GM12878 (cell line): ENCODE measurements at regions not wholly inside any gene's neighbourhood (a gene's known extent, or its start where the extent isn't known, plus 50 kb on each side); places are given as distances from the start of the nearest gene placed in this dataset.

Experiments
- ATAC-seq: fragments of 200-7000 bp; cut with Tn5 transposase; 3 replicates; pipeline ENCODE4 v1.9.1; 2020; ENCODE audit warnings: mild to moderate bottlenecking, moderate library complexity
- BruUV-seq: library from RNA; stranded (reverse); fragments of 400-500 nt; replicated peaks from 2 replicates; lab custom pipeline; 2021; lab: Mats Ljungman, UMichigan
- CTCF ChIA-PET: fragments of 300-600 bp; sonication (Branson Sonifier 250); formaldehyde crosslinking; extraction: SDS; loops from one replicate; lab custom pipeline; 2021; ENCODE audit warnings: inconsistent platforms; lab: Yijun Ruan, JAX
- POLR2A ChIA-PET: fragments of 350-600 bp; formaldehyde crosslinking; extraction: SDS; loops from one replicate; lab custom pipeline; 2021; ENCODE audit warnings: inconsistent platforms; lab: Charles Lee
- RAD21 ChIA-PET: fragments of 300-600 bp; sonication (Branson Sonifier 250); formaldehyde crosslinking; loops from one replicate; lab custom pipeline; 2023; ENCODE audit warnings: antibody characterized with exemption; ENCODE audit not compliant: unreplicated experiment; lab: Charles Lee
- SMC1A ChIA-PET: fragments of 300-600 bp; sonication (Branson Sonifier 250); formaldehyde crosslinking; loops from one replicate; lab custom pipeline; 2023; ENCODE audit not compliant: unreplicated experiment, uncharacterized antibody; lab: Charles Lee
- DNase-seq: peaks from one replicate; pipeline ENCODE4 v3.0.0-alpha.2; 2011; ENCODE audit warnings: low read depth, low spot score
- FAIRE-seq: peaks from 3 replicates; lab custom pipeline; 2011; peaks lifted over from hg19 to GRCh38; lab: Jason Lieb, UNC
- H2AFZ ChIP-seq: 2 replicates; pipeline ENCODE4 v1.6.0; 2011; ENCODE audit warnings: low read depth, low read length, control low read depth; ENCODE audit not compliant: control insufficient read depth
- H3K27ac ChIP-seq: 2 replicates; pipeline ENCODE4 v1.5.1; 2011; ENCODE audit warnings: control low read depth; ENCODE audit not compliant: control insufficient read depth, insufficient read depth
- H3K27me3 ChIP-seq, 2 experiments: replicated peaks in 1 of 2; 2 replicates each; pipeline versions ENCODE4 v1.6.0 to v1.6.1; 2011; ENCODE audit warnings: low read length in 1 of 2; ENCODE audit not compliant: control insufficient read depth in 2 of 2, insufficient read depth in 2 of 2
- H3K36me3 ChIP-seq, 2 experiments: 2 replicates each; pipeline ENCODE4 v1.5.1; 2011; ENCODE audit warnings: low read length in 1 of 2; ENCODE audit not compliant: control insufficient read depth in 2 of 2, insufficient read depth in 2 of 2
- H3K4me1 ChIP-seq: 2 replicates; pipeline ENCODE4 v1.6.1; 2011; ENCODE audit warnings: mild to moderate bottlenecking, low read length, moderate library complexity, mixed read lengths; ENCODE audit not compliant: control insufficient read depth, insufficient read depth
- H3K4me2 ChIP-seq: 2 replicates; pipeline ENCODE4 v1.6.0; 2011; ENCODE audit warnings: control low read depth; ENCODE audit not compliant: control insufficient read depth, insufficient read depth
- H3K4me3 ChIP-seq: fragments of 200-600 bp; sonication (generic); 2 replicates; pipeline ENCODE4 v1.5.1; 2016
- H3K79me2 ChIP-seq: 2 replicates; pipeline ENCODE4 v1.6.0; 2011; ENCODE audit warnings: low read length; ENCODE audit not compliant: control insufficient read depth, insufficient read depth
- H3K9ac ChIP-seq: 2 replicates; pipeline ENCODE4 v1.8.0; 2011; ENCODE audit warnings: low read length, control low read depth, mixed read lengths; ENCODE audit not compliant: control insufficient read depth, insufficient read depth
- H3K9me3 ChIP-seq: replicated peaks from 3 replicates; pipeline ENCODE4 v1.5.1; 2011; ENCODE audit warnings: mild to moderate bottlenecking, low read length; ENCODE audit not compliant: control insufficient read depth, insufficient read depth
- H4K20me1 ChIP-seq: 2 replicates; pipeline ENCODE4 v1.6.0; 2011; ENCODE audit not compliant: control insufficient read depth, insufficient read depth
- EGR1 ChIP-seq, 2 experiments: IDR thresholded peaks; 1 replicate in 1 of 2; 2 replicates in 1 of 2; pipeline ENCODE4 v1.6.1; 2011 to 2012; ENCODE audit warnings: low read depth in 2 of 2, low read length in 2 of 2, borderline replicate concordance in 1 of 2, mild to moderate bottlenecking in 1 of 2, moderate library complexity in 1 of 2
- HCFC1 ChIP-seq: fragments of 150-350 bp; IDR thresholded peaks from 2 replicates; pipeline ENCODE4 v1.6.1; 2014; ENCODE audit warnings: low read length
- MLLT1 ChIP-seq: fragments of 450-650 bp; IDR thresholded peaks from 2 replicates; pipeline ENCODE4 v1.6.1; 2016; ENCODE audit warnings: mild to moderate bottlenecking
- RELB ChIP-seq: fragments of 450-650 bp; IDR thresholded peaks from 2 replicates; pipeline ENCODE4 v1.6.1; 2017; ENCODE audit warnings: low read depth, mild to moderate bottlenecking, moderate library complexity
- RUNX3 ChIP-seq: IDR thresholded peaks from 2 replicates; pipeline ENCODE4 v1.6.1; 2012; ENCODE audit warnings: low read length, inconsistent platforms
- SPI1 ChIP-seq: IDR thresholded peaks from 2 replicates; pipeline ENCODE4 v1.6.1; 2011; ENCODE audit warnings: low read depth, mild to moderate bottlenecking, low read length, moderate library complexity, borderline replicate concordance; ENCODE audit not compliant: insufficient read depth
- WGBS: methylation state at CpG from one replicate; pipeline ENCODE4 v1.1.6; 2016; ENCODE audit warnings: low lambda C conversion rate; ENCODE audit not compliant: insufficient replicate concordance, insufficient coverage; ENCODE audit errors: missing lambda C conversion rate; 5-methylcytosine and 5-hydroxymethylcytosine counted together
- in situ Hi-C: fragments of 300-500 bp; cut with MboI; formaldehyde crosslinking; loops from 9 replicates; pipeline ENCODE4 v1.14.3; 2018; ENCODE audit warnings: mixed read lengths
- intact Hi-C: fragments of 100-400 bp; cut with micrococcal nuclease; formaldehyde crosslinking; loops from one replicate; pipeline ENCODE4 v1.14.2; 2022; ENCODE audit not compliant: unreplicated experiment

GRCh38 chr2:75799859-75800258, 89.1 kb upstream of the GCFC2 start:
- ATAC-seq, result peak; percentile 73
- H3K4me1 ChIP-seq, result peaks cover 21% of the 10 kb centered on the region
- RAD21 ChIA-PET, result interaction anchor here (1.4 kb wide), 1 partner anchor 11 kb away, joined by 3 read pairs; no protein-coding TSS in a partner anchor
- WGBS, result 0% methylated on average over 4 of the region's 4 CpGs
- BruUV-seq, result no TSS peak
- POLR2A ChIA-PET, result no interaction called here
- no peaks in the 10 kb centered on the region for H4K20me1 ChIP-seq
- peak; percentile 66 for FAIRE-seq
- DNase-seq, result no peak
- peak overlapping the region; percentile 2; the same call in 1 of the 2 replicates for H3K4me3 ChIP-seq
- no peaks in the 10 kb centered on the region for H3K36me3 ChIP-seq
- peak overlapping the region; percentile 70 for H3K4me2 ChIP-seq
- no peaks in the 10 kb centered on the region; the same call in 2 of the 3 replicates for H3K9me3 ChIP-seq
- TF ChIP-seq RELB, result no peak
- peak; percentile 31 for TF ChIP-seq RUNX3
- peak; percentile 21; the same call in 1 of the 2 replicates for TF ChIP-seq SPI1
- no peak for TF ChIP-seq EGR1 (IDR thresholded peaks at IDR 0.05; ENCODE audit: borderline replicate concordance in 1 of 2, low read depth in 2 of 2, low read length in 2 of 2)
- TF ChIP-seq MLLT1, result no peak
- TF ChIP-seq HCFC1, result no peak
- H3K27me3 ChIP-seq, result no peaks in the 10 kb centered on the region
- no peaks in the 10 kb centered on the region for H3K79me2 ChIP-seq
- SMC1A ChIA-PET, result interaction anchor here (1.0 to 1.1 kb wide), 2 partner anchors 11 to 244 kb away, joined by 3 read pairs; no protein-coding TSS in a partner anchor
- peak overlapping the region; percentile 40; the same call in 1 of the 2 replicates for H3K9ac ChIP-seq
- H2AFZ ChIP-seq, result peak overlapping the region; percentile 35
- H3K27ac ChIP-seq, result peak overlapping the region; percentile 91
- CTCF ChIA-PET, result interaction anchor here (1.0 to 1.4 kb wide), 2 partner anchors 88 to 650 kb away, joined by 3 to 4 read pairs; no protein-coding TSS in a partner anchor
- in situ Hi-C loops, result no loop called here
- intact Hi-C loops, result no loop called here
